EL (cell line): ENCODE measurements at regions not wholly inside any gene's neighbourhood (a gene's known extent, or its start where the extent isn't known, plus 50 kb on each side); places are given as distances from the start of the nearest gene placed in this dataset.
"Not testable (repeated sequence)": the region's sequence is repeated elsewhere in the genome, so short reads cannot be mapped to it uniquely, and the experiment has no call there.

Source experiments
- DNase-seq: peaks from one replicate; pipeline ENCODE4 v3.0.0-alpha.2; 2016

GRCh38 chr1:25020851-25021590 lies 90.9 kb upstream of the RUNX3 start:
- DNase-seq = no peak

DNA sequence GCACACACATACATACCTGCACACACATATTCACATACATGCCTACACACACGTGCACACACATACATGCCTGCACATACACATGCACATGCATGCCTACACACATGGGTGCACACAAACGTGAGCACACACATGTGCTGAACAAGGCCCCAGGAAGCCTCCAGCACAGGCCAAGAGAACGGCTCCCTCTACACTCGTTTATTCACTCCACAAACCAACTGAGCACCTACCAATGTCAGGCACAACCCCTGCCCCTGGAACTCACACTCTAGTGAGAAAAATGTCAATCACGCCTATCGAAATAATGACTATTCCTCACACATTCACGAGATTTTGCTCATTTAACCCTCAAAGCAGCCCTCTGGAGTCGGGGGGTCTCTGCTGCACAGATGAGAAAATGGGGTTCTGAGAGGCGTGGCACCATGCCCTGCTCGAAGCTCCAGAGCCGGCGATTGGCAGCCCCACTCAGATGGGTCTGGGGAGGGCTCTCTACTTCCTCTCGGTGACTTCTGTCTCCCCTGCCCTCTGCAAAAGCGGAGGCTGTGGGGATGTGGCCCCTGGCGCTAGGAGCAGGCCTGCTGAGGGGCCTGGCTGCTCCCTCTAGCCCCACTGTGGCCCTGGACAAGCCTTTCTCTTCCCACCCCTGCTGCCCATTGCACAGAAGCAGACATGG lies 90.2 kb upstream of the RUNX3 start:
- DNase-seq = no peak

- no peak for DNase-seq
Observed at GRCh38 chr1:25019337-25020172, 89.5 kb upstream of the RUNX3 start.

DNA sequence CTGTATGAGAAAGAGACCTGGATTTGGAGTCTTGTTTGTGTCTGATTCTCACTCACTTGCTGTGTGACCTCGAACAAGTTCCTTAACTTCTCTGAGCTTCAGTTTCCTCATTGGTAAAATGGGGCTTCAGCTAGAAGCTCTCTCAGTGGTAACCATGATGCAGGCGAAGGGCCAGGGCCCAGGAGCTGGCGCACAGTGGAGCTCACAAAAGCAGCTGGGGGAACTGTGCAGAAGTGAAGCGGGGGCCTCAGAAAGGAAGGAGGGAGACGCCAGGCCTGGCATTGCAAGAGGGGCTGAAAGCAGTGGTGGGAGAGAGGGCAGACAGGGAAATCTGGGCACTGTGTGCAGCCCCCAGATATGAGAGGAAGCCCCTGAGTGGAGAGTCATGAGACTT lies 88.9 kb upstream of the RUNX3 start:
- DNase-seq = no peak

GRCh38 chr1:25018110-25018735 lies 88.1 kb upstream of the RUNX3 start:
- no peak for DNase-seq

- DNase-seq = peak; percentile 31
Observed at GRCh38 chr1:25017436-25018109, 87.5 kb upstream of the RUNX3 start.

GRCh38 chr1:25012966-25013962 lies 83.2 kb upstream of the RUNX3 start:
- no peak for DNase-seq

GRCh38 chr1:25011943-25012638 lies 82.0 kb upstream of the RUNX3 start:
- no peak for DNase-seq

- no peak for DNase-seq
Observed at GRCh38 chr1:25011275-25011674, 81.2 kb upstream of the RUNX3 start.

DNA sequence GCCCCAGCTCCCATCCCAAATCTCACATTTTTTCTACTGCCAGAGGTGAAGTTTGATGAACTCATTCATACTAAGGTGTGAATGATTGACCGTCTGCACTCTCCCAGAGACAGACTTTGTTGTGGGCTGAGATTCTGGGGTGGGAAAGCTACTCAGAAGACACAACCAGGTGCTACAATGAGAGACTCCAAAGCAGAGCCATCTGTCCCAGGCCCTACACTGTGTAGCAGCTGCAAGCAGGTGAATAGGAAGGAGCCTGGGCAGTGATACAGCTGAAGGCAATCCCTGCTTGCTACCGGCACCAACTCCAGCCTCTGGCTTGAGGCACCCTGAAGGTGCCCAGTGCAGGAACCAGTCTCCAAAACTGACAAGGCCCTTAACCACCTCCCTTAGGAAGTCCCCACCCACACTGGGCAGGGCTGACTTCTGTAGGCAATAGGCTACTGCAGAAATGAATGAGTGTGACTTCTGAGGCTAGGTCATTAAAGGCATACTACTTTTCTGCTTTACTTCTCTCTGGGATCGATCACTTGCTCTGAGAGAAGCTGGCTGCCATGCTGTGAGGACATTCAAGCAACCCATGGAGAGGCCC lies 79.7 kb upstream of the RUNX3 start:
- no peak for DNase-seq

DNA sequence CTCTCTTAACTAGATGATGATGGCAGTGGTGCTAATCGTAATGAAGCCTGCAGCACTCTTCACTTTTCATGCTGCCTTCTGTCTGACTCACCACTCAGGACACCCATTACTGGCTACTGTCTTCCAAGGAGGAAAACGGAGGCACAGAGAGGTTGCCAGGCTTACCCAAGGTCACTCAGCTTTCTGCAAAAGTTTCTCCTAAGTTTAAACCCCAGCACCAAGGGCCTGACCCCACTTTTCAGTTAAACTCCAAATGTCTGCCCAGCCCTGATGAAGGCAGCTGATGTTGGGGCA lies 78.1 kb upstream of the RUNX3 start:
- DNase-seq = no peak

DNA sequence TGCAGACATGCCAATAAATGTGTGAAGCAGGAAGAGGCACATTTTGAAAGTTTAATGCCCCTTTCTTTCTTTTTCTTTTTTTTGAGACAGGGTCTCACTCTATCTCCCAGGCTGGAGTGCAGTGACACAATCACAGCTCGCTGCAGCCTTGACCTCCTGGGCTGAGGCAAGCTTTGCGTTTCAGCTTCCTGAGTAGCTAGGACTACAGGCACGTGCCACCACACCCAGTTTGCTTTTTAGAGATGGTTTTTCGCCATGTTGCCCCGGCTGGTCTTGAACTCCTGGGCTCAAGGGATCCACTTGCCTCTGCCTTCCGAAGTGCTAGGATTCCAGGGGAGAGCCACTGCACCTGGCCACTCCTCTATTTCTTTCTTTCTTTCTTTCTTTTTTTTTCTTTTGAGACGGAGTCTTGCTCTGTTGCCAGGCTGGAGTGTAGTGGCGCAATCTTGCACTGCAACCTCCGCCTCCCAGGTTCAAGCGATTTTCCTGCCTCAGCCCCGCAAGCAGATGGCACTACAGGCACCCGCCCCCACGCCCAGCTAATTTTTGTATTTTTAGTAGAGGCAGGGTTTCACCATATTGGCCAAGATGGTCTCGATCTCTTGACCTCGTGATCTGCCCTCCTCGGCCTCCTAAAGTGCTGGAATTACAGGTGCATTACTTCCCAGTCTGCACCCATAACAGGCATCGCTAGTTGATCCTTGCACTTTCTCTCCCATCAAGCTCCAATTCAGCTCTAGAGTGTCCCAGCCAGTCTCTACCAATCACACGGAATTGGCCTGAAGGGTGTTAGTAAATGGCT lies 77.5 kb upstream of the RUNX3 start:
- DNase-seq = not testable (repeated sequence)

GRCh38 chr1:25006770-25007169 lies 76.7 kb upstream of the RUNX3 start:
- DNase-seq = no peak

- no peak for DNase-seq
Observed at GRCh38 chr1:25004355-25004754, 74.3 kb upstream of the RUNX3 start.

GRCh38 chr1:25003457-25004190 lies 73.5 kb upstream of the RUNX3 start:
- DNase-seq = peak; percentile 48

DNA sequence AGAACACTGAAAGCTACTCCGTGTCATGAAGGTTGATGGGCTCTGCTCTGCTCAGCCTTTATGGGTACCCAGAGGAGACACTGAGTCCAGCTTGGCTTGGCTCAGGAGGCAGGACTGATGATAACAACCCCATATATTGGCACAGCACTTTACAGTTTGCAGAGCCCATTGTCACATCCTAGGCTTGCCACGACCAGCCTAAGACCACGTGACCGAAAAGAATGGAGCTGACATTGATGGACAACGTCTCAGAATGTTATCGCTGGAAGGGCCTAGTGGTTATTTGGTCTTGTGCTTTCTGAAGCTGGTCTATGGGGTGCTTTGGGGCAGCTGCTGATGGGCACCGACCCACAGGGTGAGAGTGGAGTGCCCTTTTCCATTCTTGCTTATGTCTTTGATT lies 72.9 kb upstream of the RUNX3 start:
- DNase-seq = no peak

DNA sequence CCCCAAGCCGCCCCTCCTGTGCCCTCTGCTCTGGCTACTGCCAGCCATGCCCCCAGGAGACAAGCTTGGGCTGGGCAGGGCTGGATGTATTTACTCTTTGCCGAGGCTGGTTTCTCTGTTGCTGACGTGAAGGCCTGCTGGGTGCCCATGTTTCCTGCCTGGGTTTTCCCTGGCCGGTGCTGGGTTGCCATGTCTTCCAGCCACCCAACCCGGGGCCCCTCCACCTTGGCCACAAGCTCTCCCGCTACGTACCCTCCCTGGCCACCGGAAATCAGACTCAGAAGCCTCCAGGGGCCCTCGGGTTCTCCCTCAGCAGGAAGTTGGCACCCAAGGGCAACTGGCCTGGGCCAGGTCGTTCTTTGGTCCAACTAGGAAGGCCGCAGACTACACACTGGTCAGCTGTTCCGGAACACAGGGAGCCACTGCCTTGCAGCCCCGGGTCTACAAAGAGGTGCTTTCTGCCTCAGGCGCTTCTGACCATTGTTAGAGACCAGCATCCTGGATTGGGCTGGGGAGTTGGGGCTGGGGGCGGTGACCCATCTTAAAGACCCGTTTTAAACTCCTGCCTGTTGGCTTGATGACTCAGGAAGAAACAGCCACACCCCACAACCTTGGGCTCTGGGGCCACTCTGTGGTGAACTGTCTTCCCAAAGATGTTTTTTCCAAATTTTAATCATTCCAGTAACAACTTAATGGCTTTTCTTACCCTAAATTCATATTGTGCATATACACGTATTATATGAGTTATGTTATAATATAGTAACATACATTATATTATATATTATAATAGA lies 71.2 kb upstream of the RUNX3 start:
- no peak for DNase-seq

DNA sequence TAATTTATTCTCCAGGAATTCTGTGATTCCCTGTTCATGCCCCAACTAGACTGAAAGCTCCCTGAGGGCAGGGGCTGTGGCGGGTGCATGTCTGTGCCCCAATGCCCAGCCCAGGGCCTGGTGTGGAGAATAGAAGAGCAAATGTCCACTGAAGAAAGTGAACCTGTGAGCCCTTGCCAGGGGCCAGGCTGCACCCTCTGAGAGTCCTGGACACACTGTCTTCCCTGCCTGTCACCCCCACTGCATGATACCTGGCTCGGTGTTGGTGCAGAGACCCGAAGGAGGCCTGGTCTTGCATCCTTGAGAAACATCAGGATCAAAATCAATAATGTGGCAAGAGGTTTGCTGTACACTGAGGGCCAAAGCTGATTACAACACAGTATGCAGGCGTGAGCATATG lies 69.8 kb upstream of the RUNX3 start:
- DNase-seq = no peak
